Hepatocyte (in vitro differentiated cells): ENCODE measurements at regions not wholly inside any gene's neighbourhood (a gene's known extent, or its start where the extent isn't known, plus 50 kb on each side); places are given as distances from the start of the nearest gene placed in this dataset.

Experiments
- CTCF ChIP-seq: fragments of 200-600 bp; sonication (generic); IDR thresholded peaks from 2 replicates; pipeline ENCODE4 v1.5.1; 2016; ENCODE audit warnings: antibody characterized with exemption, mild to moderate bottlenecking; ENCODE audit not compliant: poor library complexity
- EZH2 ChIP-seq: fragments of 200-600 bp; sonication (generic); IDR thresholded peaks from 2 replicates; pipeline ENCODE4 v1.6.1; 2016; ENCODE audit warnings: antibody characterized with exemption, mild to moderate bottlenecking, borderline replicate concordance

GRCh38 chr18:4551001-4551360, 95.9 kb upstream of the DLGAP1 start:
- TF ChIP-seq CTCF, result no peak
- no peak for TF ChIP-seq EZH2
